ENCODE measurements at regions not wholly inside any gene's neighbourhood (a gene's known extent, or its start where the extent isn't known, plus 50 kb on each side); places are given as distances from the start of the nearest gene placed in this dataset.

- DNase-seq (ENCODE audit: extremely low read depth, low read depth): no peak
- TF ChIP-seq CTCF (IDR thresholded peaks at IDR 0.05; ENCODE audit: low read depth, low read length): no peak
Observed at GRCh38 chr5:156261275-156261939, 65.6 kb upstream of the SGCD start.

- no peak for TF ChIP-seq CTCF (IDR thresholded peaks at IDR 0.05; ENCODE audit: low read depth, low read length)
- DNase-seq (ENCODE audit: extremely low read depth, low read depth): no peak
Observed at GRCh38 chr5:156271569-156271968, 55.4 kb upstream of the SGCD start.

- no peak for TF ChIP-seq CTCF (IDR thresholded peaks at IDR 0.05; ENCODE audit: low read depth, low read length)
- DNase-seq (ENCODE audit: extremely low read depth, low read depth): no peak
Observed at GRCh38 chr5:156272139-156272538, 54.8 kb upstream of the SGCD start.

GRCh38 chr5:156273325-156273724 lies 53.6 kb upstream of the SGCD start:
- no peak for TF ChIP-seq CTCF (IDR thresholded peaks at IDR 0.05; ENCODE audit: low read depth, low read length)

GRCh38 chr5:156274453-156274852 lies 52.5 kb upstream of the SGCD start:
- no peak for DNase-seq (ENCODE audit: extremely low read depth, low read depth)
- TF ChIP-seq CTCF (IDR thresholded peaks at IDR 0.05; ENCODE audit: low read depth, low read length): no peak

More at GRCh38 chr5:156273325-156273724, 53.6 kb upstream of the SGCD start:
- no peak for DNase-seq (ENCODE audit: extremely low read depth, low read depth)

Data from AG09319 (cell line).